Nephron (organoid): ENCODE measurements at regions not wholly inside any gene's neighbourhood (a gene's known extent, or its start where the extent isn't known, plus 50 kb on each side); places are given as distances from the start of the nearest gene placed in this dataset.

ENCODE experiments used
- H3K27ac Mint-ChIP-seq, 3 experiments: 2 replicates each; pipeline ENCODE4 v1.8.0; 2020; ENCODE audit warnings: mixed read lengths in 3 of 3, mild to moderate bottlenecking in 2 of 3, moderate library complexity in 1 of 3
- H3K27me3 Mint-ChIP-seq: 2 replicates; pipeline ENCODE4 v1.8.0; 2021; ENCODE audit warnings: low read depth, mild to moderate bottlenecking, moderate library complexity, mixed read lengths
- H3K36me3 Mint-ChIP-seq: 2 replicates; pipeline ENCODE4 v1.8.0; 2020; ENCODE audit warnings: low read depth, mixed read lengths
- H3K4me1 Mint-ChIP-seq: 2 replicates; pipeline ENCODE4 v1.8.0; 2020; ENCODE audit warnings: mixed read lengths
- H3K4me3 Mint-ChIP-seq, 3 experiments: 2 replicates each; pipeline ENCODE4 v1.8.0; 2020; ENCODE audit warnings: mild to moderate bottlenecking in 3 of 3, mixed read lengths in 3 of 3, moderate library complexity in 2 of 3
- H3K9me3 Mint-ChIP-seq: 2 replicates; pipeline ENCODE4 v1.8.0; 2020; ENCODE audit warnings: mixed read lengths
- TF ChIP-seq, protein P1 (sequence below), 3 experiments: fragments of 200-600 bp; sonication (generic); IDR thresholded peaks; one replicate each; pipeline ENCODE4 v1.5.0; 2021; ENCODE audit warnings: antibody characterized with exemption in 3 of 3; ENCODE audit not compliant: unreplicated experiment in 3 of 3

- peaks cover 4% of the 10 kb centered on the region for H3K4me1 Mint-ChIP-seq
- H3K4me3 Mint-ChIP-seq, result no peak overlapping the region
- no peaks in the 10 kb centered on the region for H3K27me3 Mint-ChIP-seq
- no peaks in the 10 kb centered on the region for H3K9me3 Mint-ChIP-seq
- H3K36me3 Mint-ChIP-seq, result no peaks in the 10 kb centered on the region
- no peak overlapping the region for H3K27ac Mint-ChIP-seq
- TF ChIP-seq, protein P1, sequence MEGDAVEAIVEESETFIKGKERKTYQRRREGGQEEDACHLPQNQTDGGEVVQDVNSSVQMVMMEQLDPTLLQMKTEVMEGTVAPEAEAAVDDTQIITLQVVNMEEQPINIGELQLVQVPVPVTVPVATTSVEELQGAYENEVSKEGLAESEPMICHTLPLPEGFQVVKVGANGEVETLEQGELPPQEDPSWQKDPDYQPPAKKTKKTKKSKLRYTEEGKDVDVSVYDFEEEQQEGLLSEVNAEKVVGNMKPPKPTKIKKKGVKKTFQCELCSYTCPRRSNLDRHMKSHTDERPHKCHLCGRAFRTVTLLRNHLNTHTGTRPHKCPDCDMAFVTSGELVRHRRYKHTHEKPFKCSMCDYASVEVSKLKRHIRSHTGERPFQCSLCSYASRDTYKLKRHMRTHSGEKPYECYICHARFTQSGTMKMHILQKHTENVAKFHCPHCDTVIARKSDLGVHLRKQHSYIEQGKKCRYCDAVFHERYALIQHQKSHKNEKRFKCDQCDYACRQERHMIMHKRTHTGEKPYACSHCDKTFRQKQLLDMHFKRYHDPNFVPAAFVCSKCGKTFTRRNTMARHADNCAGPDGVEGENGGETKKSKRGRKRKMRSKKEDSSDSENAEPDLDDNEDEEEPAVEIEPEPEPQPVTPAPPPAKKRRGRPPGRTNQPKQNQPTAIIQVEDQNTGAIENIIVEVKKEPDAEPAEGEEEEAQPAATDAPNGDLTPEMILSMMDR (IDR thresholded peaks at IDR 0.05; ENCODE audit: unreplicated experiment in 3 of 3), result no peak
Observed at GRCh38 chr7:88458279-88458678, 151.6 kb upstream of the STEAP4 start.

DNA sequence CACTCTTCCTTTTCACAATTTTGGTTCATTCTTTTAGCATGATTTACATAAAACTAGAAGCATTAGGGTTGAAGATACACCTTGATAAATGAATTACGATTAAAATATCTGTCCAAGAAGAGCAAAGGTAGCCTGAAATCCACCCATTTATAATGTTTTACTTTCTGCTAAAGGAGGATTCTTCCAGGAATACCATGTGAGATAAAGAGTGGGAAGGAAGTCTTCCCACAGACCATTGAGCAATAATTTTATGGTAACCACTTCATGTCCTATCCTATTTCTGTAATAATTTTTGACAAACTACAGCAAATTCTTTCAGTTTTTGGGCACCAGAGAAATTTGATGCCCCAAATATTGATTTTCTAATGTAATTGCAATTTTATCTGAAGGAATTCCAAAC, 150.6 kb upstream of the STEAP4 start:
- Mint-ChIP-seq H3K27me3 (no peaks in the 10 kb centered on the region), H3K27ac (no peak overlapping the region), H3K9me3 (no peaks in the 10 kb centered on the region), H3K4me1 (peaks cover 4% of the 10 kb centered on the region), H3K4me3 (no peak overlapping the region), H3K36me3 (no peaks in the 10 kb centered on the region)
- TF ChIP-seq, protein P1 (IDR thresholded peaks at IDR 0.05; ENCODE audit: unreplicated experiment in 3 of 3), result no peak

- no peak overlapping the region for H3K27ac Mint-ChIP-seq
- no peaks in the 10 kb centered on the region for H3K9me3 Mint-ChIP-seq
- H3K36me3 Mint-ChIP-seq, result no peaks in the 10 kb centered on the region
- H3K4me3 Mint-ChIP-seq, result no peak overlapping the region
- TF ChIP-seq, protein P1 (IDR thresholded peaks at IDR 0.05; ENCODE audit: unreplicated experiment in 3 of 3), result no peak
- no peaks in the 10 kb centered on the region for H3K27me3 Mint-ChIP-seq
- peaks cover 4% of the 10 kb centered on the region for H3K4me1 Mint-ChIP-seq
Observed at GRCh38 chr7:88456490-88456889, 149.8 kb upstream of the STEAP4 start.

DNA sequence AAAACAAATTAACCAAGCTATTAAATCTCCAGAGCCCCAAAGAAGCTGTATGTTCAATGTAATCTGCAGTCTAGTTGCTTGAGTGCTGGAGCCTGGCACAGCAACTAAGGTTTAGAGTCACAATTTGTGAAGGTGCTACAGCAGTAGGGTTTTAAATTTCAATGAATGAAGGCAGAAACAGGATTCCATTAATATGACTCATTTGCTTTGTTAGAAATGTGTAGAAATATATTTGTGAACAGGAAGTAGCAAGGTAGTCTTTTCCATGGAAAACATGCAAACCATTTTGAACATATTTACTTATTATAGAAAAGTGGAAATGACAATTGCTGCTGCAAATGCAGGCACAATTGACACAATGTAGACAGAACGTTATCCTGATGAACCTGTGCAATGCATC, 149.0 kb upstream of the STEAP4 start:
- H3K27ac Mint-ChIP-seq, result no peak overlapping the region
- H3K9me3 Mint-ChIP-seq, result no peaks in the 10 kb centered on the region
- H3K4me3 Mint-ChIP-seq, result no peak overlapping the region
- TF ChIP-seq, protein P1 (IDR thresholded peaks at IDR 0.05; ENCODE audit: unreplicated experiment in 3 of 3), result no peak
- H3K36me3 Mint-ChIP-seq, result no peaks in the 10 kb centered on the region
- no peaks in the 10 kb centered on the region for H3K27me3 Mint-ChIP-seq
- peaks cover 4% of the 10 kb centered on the region for H3K4me1 Mint-ChIP-seq

DNA sequence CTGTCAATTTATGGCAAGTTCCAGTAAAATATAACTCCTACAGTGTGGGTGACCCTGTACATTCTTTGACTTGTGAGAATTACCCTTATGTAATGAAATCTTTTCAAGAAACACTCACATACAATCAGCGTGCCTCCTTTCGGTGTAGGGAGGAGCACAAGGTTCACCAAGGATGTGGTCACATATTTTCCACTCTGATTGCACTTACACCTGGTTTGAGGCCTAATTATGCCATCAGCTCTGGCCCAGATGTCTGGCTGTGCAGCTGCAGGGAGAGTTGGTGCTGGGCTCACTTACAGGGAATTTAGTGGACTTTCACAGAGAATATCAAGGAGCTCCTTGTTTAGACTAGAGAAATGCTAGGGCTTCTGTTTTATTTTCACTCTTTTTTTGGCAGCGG, 146.0 kb upstream of the STEAP4 start:
- Mint-ChIP-seq H3K36me3 (no peaks in the 10 kb centered on the region), H3K27ac (no peak overlapping the region), H3K4me1 (no peaks in the 10 kb centered on the region), H3K27me3 (no peaks in the 10 kb centered on the region), H3K4me3 (no peak overlapping the region), H3K9me3 (no peaks in the 10 kb centered on the region)
- TF ChIP-seq, protein P1 (IDR thresholded peaks at IDR 0.05; ENCODE audit: unreplicated experiment in 3 of 3), result no peak

GRCh38 chr7:88450874-88451273, 144.2 kb upstream of the STEAP4 start:
- peaks cover 6% of the 10 kb centered on the region for H3K4me1 Mint-ChIP-seq
- H3K27me3 Mint-ChIP-seq, result no peaks in the 10 kb centered on the region
- H3K27ac Mint-ChIP-seq, result no peak overlapping the region
- TF ChIP-seq, protein P1 (IDR thresholded peaks at IDR 0.05; ENCODE audit: unreplicated experiment in 3 of 3), result no peak
- H3K36me3 Mint-ChIP-seq, result no peaks in the 10 kb centered on the region
- no peaks in the 10 kb centered on the region for H3K9me3 Mint-ChIP-seq
- H3K4me3 Mint-ChIP-seq, result no peak overlapping the region
